Peyer's patch (tissue), 4 donors: ENCODE measurements at regions not wholly inside any gene's neighbourhood (a gene's known extent, or its start where the extent isn't known, plus 50 kb on each side); places are given as distances from the start of the nearest gene placed in this dataset.

Experiments
- POLR2A ChIP-seq, 2 donors: fragments of 450-650 bp; IDR thresholded peaks; one replicate each; pipeline ENCODE4 v1.5.1; 2017; ENCODE audit warnings: antibody characterized with exemption in 2 of 2, mild to moderate bottlenecking in 2 of 2, moderate library complexity in 2 of 2
- TF ChIP-seq, protein P1 (sequence below), 6 experiments: fragments of 450-650 bp in 4 of 6; fragments of 200-600 bp in 2 of 6; sonication (generic) in 1 of 6; IDR thresholded peaks; one replicate each; pipeline ENCODE4 v1.5.1; 2017 to 2019; ENCODE audit warnings: antibody characterized with exemption in 6 of 6, mild to moderate bottlenecking in 3 of 6, moderate library complexity in 1 of 6

DNA sequence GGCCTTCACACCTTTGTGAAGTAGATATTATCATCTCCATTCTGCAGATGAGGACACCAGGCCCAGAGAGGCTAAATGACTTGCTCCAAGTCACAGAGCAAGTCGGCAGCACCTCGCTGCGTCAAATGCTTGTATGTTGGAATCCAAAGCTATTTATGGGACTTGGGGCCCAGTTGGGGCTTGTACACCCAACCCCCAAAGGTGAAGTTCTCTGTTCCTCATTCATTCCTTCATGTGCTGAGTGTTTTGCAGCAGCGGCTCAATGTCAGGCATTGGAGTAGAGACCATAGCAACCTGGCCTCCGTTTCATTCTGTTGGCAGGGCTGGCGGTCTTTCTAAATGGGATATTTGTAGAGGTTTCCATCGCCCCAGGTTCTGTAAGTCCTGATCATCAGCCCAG, 113.4 kb upstream of the SLC25A33 start:
- TF ChIP-seq, protein P1, sequence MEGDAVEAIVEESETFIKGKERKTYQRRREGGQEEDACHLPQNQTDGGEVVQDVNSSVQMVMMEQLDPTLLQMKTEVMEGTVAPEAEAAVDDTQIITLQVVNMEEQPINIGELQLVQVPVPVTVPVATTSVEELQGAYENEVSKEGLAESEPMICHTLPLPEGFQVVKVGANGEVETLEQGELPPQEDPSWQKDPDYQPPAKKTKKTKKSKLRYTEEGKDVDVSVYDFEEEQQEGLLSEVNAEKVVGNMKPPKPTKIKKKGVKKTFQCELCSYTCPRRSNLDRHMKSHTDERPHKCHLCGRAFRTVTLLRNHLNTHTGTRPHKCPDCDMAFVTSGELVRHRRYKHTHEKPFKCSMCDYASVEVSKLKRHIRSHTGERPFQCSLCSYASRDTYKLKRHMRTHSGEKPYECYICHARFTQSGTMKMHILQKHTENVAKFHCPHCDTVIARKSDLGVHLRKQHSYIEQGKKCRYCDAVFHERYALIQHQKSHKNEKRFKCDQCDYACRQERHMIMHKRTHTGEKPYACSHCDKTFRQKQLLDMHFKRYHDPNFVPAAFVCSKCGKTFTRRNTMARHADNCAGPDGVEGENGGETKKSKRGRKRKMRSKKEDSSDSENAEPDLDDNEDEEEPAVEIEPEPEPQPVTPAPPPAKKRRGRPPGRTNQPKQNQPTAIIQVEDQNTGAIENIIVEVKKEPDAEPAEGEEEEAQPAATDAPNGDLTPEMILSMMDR (IDR thresholded peaks at IDR 0.05) = no peak
- no peak for TF ChIP-seq POLR2A (IDR thresholded peaks at IDR 0.05)
